GM19463 (cell line): ENCODE measurements at regions not wholly inside any gene's neighbourhood (a gene's known extent, or its start where the extent isn't known, plus 50 kb on each side); places are given as distances from the start of the nearest gene placed in this dataset.
A peak's percentile ranks its signal among the peaks of the same experiment; 100 is the strongest.
"Not testable (repeated sequence)": the region's sequence is repeated elsewhere in the genome, so short reads cannot be mapped to it uniquely, and the experiment has no call there.

ENCODE experiments used
- ATAC-seq: cut with Tn5 transposase; IDR thresholded peaks from one replicate; pipeline ENCODE4 v1.9.1; 2021; ENCODE audit warnings: mild to moderate bottlenecking, moderate library complexity; ENCODE audit not compliant: unreplicated experiment

DNA sequence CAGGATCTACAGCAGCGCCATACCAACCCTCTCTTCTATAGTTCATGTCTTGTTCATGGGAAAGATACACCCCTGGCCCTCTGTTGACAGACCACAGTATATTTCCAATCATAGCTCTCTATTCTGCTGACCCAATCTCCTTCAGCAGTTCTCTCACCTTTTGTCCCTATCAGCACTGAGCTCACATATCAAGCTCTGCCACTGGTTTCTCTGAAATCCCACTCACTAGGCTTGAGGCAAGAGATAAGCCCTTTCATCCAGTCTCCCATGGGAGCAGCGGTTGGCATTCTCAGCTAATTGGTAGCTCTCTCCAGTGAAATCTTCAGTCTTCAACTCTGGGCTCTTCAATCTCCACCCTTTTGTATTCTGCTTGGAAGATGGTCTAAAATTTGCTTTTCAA, 313.4 kb downstream of the GJA1 start:
- no peak for ATAC-seq

DNA sequence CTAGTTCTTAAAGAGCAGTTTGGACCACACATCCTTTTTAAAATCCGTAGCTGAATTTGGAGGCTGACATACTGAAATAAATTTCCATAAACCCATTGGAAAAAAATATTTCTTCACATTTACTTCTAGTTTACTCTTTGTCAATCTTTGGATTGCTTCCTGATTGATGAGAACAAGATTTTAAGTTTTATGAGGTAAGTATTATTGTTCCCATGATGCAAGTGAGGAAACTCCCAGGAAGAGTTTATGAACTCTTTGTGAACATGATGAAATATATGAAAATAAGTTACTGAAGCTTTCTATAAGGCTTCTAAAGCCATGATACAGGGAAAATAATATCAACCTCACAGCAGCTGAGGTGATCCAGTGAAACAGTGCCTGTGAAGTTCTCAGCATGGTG, 320.0 kb downstream of the GJA1 start:
- no peak for ATAC-seq

DNA sequence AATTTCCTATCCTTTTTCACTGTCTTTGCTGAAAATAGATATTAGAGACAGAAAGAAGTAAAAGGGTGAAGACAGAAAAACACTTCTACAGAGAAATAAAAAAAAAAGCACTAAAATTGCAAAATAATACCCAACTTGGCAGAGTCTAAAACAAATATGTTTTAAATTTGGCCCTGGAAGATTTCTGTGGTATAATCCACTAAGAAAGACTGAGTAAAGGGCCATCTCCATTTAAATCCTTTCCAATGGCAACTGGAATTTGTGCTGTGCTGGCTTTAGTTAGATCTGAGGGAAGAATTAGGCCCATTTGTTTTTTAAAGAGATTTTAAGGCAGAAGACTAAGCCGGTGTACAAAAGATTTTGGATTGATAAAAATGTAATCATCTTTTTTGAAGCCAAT, 321.2 kb downstream of the GJA1 start:
- no peak for ATAC-seq

DNA sequence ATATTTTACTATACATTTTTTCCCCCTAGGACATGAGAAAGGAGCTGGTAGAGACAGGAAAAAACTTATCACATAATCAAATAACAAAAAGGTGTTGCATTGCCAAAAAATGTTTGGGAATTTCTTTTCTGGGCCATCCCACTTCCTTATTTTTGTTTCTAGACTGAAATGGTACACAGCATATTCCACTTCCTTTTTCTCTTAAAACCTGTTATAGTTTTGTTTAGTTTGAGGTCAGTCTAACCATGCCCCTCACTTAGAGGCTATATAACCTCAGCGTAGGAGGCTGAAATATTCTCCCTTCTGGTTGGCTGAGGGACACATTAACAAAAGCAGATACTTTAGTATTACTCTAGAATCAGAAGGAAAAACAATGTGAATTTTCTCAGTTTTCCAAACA, 323.9 kb downstream of the GJA1 start:
- ATAC-seq, result no peak

DNA sequence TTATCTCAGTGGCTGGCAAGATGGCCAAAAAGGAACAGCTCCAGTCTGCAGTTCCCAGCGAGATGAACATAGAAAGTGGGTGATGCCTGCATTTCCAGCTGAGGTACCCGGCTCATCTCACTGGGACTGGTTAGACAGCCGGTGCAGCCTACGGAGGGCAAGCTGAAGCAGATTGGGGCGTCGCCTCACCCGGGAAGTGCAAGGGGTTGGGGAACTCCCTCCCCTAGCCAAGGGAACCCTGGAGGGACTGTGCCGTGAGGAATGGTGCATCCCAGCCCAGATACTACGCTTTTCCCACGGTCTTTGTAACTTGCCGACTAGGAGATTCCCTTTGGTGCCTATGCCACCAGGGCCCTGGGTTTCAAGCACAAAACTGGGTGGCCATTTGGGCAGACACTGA, 324.7 kb downstream of the GJA1 start:
- no peak for ATAC-seq

DNA sequence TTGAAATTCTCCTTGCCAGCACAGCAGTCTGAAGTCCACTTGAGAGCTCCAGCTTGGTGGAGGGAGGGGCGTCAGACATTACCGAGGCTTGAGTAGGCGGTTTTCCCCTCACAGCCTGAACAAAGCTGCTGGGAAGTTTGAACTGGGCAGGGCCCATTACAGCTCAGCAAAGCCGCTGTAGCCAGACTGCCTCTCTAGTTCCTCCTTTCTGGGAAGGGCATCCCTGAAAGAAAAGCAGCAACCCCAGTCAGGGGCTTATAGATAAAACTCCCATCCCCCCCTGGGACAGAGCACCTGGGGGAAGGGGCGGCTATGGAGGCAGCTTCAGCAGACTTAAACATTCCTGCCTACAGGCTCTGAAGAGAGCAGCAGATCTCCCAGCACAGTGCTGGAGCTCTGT, 325.3 kb downstream of the GJA1 start:
- ATAC-seq, result no peak

DNA sequence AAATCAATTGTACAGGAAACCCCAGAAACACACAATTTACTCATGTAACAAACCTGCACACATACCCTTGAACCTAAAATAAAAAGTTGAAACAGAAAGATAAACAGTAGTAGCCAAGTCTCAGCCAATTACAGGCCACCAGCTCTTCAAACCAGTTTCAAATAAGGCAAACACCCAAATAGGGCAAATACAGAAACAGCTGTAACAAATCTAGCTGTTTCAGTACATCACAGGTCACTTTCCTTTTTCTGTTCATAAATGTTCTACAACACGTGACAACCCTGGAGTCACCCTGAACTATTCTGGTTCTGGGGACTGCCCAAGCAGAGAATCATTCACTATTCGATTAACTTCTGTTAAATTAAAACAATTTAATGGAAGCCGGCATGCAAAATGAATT, 329.0 kb downstream of the GJA1 start:
- peak; percentile 91 for ATAC-seq

DNA sequence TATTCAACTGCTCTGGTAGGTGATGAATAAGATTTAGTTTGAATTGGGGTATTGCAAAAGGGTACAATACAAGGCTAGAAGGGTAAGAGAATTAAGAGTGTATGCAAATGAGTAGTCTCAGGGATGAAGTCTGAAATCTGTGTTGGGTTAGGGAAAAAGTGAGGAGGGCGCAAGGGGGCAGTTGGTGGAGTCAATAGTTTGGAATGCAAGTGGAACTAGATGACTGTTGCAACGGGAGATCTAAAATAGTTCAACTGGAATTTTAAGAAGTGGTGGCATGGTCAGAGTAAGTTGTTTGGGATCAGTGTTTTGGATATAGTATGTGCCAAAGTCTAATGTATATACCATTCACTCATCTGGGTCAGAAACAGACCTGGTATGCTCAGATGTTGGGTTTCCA, 329.6 kb downstream of the GJA1 start:
- ATAC-seq, result no peak

DNA sequence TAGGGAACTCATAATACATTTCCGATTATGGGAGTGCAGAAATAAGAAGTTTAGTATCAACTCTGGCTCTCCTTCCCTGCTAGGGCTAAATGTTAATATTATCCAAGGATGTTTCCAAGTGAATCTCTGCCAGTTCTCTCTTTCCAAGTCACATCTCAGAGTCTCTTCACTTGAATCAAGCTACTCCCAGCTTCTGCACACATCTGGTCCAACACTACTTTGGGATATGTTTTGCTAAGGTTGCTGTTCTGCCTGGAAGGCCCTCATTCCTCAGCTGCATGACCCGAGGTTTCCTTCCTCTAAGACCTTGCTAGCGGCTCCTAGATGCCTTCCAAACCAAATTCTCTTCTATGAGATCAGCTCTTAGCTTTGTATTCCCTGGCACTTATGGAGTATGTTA, 331.8 kb downstream of the GJA1 start:
- no peak for ATAC-seq

DNA sequence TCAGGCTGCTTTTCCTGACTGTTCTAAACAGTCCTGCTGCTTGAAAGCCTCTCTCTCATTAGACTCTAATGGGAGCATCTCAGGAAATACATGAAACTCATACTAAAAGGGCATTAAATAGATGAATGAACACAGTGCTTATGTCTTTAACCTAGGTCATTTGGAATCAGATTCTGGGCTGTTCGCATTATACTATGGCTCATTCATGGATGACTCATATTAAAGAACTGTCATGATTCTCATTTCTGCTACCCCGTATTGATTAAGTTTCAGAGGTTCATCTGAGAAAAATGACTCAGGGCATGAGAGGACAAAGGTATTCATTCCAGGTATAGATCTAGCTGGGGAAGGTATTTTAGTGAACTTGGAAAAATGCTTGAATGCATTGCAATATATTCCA, 335.5 kb downstream of the GJA1 start:
- ATAC-seq, result peak; percentile 67

DNA sequence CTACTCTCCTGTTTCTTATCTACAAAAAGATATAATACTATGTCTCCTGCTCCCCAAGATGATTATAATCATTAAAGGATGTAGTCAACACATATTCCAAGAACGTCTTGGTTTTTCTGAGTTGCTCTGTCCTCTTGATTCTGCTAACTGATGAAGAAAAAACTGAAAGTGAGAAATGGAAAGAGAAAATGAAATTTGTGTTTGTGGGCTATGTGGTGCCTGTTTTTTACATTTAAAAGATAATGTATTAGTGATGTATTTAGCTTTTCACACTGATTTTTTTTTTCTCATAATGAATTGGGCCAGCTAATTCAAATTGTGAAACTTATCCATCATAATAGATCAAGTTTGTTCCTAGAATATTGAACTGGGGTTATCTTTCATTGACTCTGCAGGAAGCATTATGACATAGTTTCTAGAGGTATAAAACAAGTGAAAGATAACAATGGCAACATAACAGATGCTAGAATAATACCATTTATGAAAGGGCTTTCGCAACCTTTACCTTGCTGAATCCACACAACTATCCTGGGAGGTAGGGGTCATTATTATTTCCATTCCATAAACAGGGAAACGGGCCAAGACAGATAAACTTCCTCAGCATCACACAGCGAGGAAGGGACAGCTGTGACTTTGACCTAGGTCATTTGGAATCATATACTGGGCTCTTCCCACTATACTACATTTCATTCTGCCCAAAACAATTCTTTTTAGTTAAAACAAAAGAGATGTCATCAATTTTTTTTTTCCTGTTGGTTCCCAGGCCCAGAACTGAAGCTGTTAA, 336.7 kb downstream of the GJA1 start:
- ATAC-seq, result peak; percentile 79

DNA sequence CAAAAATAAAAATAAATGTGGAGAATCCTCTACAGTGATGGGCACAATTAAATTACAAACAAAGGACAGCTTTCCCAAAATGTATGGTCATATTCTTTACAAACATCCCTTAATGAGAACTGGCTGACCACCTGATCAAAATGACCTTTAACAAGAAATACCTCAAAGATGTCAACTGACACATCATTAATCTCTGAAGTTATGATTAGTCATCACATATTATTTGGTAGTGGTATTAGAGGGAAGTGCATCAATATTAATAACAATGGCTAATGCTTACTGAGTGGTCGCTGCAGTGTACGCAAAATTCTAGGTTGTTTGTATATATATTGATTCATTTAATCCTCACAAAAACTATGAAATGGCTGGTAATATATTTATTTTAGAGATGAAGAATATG, 340.6 kb downstream of the GJA1 start:
- no peak for ATAC-seq

DNA sequence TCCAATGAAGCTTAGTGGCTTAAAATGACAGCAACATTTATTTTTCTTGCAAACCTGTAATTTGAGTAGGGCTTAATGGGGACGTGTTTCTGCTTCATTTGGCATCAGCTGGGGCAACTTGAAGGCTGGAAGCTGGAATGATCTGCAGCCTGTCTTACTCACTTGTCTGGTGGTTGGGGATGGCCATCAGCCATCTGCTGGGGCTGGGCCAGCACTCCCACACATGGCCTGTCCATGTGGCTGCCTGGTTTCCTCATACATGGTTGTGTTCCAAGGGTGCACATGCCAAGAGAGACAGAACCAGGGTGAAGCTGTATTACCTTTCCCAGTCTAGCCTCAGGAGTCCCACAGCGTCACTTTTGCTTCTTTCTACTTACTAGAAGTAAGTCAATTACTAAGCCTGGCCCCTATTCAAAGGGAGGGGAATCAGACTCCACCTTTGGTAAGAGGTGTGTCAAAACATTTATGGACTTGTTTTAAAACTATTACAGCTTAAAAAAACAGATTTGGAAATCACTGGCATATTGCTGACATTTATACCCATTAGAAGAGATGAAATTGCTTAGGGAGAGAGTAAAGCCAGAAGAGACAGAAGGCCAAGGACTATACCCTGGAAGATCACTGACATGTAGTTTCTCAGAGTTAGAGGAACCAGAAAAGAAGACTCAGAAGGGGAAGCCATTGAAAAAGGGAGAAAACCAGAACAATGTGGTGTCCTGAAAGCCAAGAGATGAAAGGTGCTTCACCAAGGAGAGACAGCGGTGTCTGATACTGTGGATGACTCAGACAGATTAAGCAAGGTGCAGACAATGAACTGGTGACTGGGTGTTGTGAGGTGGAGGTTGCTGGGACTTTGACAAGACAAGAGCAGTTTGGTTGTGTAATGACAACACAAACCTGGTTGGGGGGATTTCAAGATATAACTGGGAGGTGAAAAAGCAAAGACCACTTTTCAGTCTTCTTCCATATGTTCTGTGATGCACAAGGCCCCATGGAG, 345.2 kb downstream of the GJA1 start:
- ATAC-seq, result no peak

DNA sequence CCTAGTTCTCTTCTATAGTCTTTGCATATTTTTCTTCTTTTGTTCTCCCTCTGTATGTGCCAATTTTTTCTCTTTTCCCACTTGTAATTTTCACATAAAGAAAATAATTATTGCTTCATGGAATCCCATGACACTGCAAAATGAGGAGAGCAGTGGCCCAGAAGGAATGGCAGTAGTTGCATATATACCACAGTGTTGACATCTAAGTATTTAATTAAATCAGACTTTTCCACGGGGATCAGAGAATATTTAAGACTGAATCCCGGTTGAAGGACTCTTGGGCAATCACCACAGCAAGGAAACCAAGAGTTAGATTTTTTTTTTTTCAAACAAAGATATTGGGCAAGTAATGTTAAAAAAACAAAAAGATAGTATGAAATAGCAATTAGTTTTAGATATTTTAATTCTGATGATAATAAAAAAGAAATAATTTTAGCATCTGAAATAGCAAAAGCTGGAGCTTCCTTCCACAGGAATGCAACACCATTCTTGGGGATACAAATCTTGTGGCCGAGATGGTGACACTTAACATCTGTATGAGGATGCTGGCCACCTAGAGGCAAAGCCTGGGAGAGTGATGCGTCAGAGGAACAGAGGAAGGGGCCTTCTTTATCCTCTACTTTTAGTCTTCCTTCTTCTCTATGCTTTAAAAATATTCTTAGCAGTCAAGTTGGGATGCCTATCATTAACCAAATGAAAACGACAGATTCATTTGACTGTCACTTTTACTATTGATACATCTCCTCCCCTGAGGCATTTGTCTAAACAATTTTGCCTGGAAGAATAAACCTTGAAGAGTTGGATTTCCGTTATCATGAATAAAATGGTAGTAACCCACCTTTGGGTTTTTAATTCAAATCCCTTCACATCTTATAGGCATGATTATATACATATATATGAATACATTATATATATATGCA, 356.2 kb downstream of the GJA1 start:
- ATAC-seq, result no peak

DNA sequence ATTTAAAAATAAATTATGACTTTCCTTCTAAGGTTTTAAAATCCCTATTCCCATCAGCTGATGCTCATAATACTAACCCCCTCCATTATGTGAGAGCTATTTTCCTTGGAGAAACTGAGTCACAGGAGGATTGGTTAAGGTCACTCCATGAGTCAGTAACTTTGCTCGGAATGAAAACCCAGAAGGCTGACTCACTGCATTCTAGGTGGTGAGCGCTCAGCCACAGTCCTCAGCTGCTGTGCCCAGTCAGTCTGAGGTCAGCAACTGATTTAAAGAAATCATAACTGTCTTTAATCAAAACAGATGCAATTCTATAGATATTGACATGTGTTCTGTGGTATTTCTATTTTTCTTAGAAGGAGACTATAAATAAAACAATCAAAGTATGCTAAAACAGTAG, 359.2 kb downstream of the GJA1 start:
- ATAC-seq, result no peak

DNA sequence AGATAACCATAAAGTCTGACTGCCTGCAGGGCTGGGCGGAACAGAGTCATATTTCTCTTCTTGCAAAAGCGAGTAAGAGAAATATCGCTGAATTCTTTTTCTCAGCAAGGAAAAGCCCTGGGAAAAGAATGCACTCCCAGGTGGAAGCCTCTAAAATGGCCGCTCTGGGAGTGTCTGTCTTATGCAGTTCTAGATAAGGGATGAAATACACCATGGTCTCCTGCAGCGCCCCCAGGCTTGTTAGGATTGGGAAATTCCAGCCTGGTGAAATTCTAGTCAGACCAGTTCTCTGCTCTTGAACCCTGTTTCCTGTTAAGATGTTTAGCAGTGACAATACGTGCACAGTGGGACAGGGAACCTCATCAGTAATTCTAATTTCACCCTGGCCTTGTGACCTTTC, 362.2 kb downstream of the GJA1 start:
- not testable (repeated sequence) for ATAC-seq

DNA sequence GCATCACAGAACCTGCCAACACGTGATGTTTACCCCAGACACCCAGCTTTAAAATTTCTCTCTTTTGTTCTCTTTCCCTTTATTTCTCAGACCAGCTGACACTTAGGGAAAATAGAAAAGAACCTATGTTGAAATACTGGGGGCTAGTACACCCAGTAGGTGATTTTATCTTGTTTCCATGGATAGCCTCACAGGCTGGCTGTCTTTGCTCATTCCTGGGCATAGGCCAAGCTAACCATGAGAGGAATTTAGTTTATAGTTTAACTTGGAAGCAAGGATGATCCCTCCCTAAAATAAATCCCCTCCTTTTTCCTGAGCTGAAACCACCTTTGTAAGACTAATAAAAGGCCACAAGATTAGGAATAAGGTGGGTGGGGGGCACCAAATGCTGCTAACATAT, 362.7 kb downstream of the GJA1 start:
- not testable (repeated sequence) for ATAC-seq

DNA sequence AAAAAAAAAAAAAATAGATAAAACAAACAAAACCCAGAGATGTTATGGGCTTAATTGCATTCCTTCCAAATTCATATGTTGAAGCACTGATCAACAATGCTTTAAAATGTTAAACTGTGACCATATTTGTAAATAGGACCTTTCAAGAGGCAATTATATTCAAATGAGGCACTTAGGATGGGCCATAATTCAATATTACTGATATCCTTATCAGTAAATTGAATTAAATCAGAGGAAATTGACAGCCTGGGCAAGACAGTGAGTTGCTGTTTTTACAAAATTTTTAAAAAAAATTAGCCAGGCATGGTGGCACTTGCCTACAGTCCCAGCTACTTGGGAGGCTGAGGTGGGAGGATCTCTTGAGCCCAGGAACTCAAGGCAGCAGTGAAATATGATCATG, 364.1 kb downstream of the GJA1 start:
- no peak for ATAC-seq

DNA sequence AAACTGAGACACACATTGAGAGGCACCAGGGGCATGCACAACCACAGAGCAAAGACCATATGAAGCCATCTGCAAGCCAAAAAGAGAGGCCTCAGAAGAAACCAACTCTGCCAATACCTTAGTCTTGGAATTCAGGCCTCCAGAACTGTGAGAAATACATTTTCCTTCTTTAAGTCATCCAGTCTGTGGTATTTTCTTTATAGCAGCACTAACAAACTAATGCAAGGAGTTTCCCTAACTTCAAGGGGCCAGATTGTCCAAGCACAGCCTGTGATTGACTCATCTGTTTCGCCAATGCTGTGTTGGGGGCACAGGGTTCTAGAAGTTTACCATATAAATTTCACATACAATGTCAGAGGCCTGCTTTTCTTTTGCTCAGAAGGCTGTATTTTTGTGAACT, 364.6 kb downstream of the GJA1 start:
- no peak for ATAC-seq

DNA sequence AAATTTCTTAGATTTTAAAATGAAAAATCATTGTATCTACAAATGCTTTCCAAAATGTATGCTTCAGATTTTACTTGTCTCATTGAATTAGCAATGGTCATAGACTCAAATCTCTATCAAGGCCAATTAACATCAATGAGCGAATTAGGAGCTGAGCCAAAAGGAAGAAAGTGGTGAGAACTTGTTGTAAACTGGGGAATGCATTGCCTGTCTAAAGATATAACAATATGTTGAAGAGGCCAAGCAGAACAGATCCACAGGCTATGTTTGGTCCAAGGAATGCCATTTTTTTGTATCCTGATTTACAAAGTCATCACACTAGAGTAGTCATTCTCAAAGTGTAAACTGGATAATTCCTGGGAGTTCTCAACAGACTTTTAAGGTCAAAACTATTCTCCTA, 370.7 kb downstream of the GJA1 start:
- ATAC-seq, result no peak

DNA sequence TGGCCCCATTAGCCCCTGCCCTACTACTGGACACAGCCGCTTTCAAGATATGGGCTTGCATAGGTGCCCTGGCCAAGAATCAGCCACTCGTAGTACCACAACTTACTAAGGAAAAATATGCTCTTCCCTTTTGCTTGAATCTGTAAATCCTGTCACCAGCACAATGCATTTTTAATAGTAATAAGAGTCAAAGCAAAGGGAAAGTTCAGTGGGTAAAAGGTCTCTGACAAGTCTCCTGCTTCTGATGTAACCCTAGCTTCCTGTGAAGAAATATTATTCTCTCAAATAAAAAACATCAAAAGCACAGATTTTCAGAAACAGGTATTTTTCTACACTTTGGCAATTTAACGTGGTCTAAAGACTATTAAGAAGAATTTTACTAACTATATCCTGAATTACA, 373.8 kb downstream of the GJA1 start:
- no peak for ATAC-seq
